ACC112 (cell line): ENCODE measurements at regions not wholly inside any gene's neighbourhood (a gene's known extent, or its start where the extent isn't known, plus 50 kb on each side); places are given as distances from the start of the nearest gene placed in this dataset.
"Not testable (repeated sequence)": the region's sequence is repeated elsewhere in the genome, so short reads cannot be mapped to it uniquely, and the experiment has no call there.

ENCODE experiments used
- H2AFZ ChIP-seq: fragments of 200-600 bp; sonication (generic); one replicate; pipeline ENCODE4 v1.6.0; 2017; ENCODE audit warnings: antibody characterized with exemption, low read length; ENCODE audit not compliant: unreplicated experiment
- H3K27ac ChIP-seq: fragments of 200-600 bp; sonication (generic); 2 replicates; pipeline ENCODE4 v1.5.1; 2014; ENCODE audit warnings: low read depth, mild to moderate bottlenecking, antibody characterized with exemption, low read length, moderate library complexity
- H3K27me3 ChIP-seq: fragments of 200-600 bp; sonication (generic); 2 replicates; pipeline ENCODE4 v1.6.1; 2014; ENCODE audit warnings: mild to moderate bottlenecking, antibody characterized with exemption, low read length, moderate library complexity, mixed read lengths; ENCODE audit not compliant: insufficient read depth
- H3K36me3 ChIP-seq: fragments of 200-600 bp; sonication (generic); 2 replicates; pipeline ENCODE4 v1.6.1; 2016; ENCODE audit warnings: mild to moderate bottlenecking, antibody characterized with exemption, low read length, moderate library complexity, mixed read lengths; ENCODE audit not compliant: insufficient read depth
- H3K4me1 ChIP-seq: fragments of 200-600 bp; sonication (generic); one replicate; pipeline ENCODE4 v1.6.1; 2016; ENCODE audit warnings: low read length, mixed read lengths; ENCODE audit not compliant: insufficient read depth, unreplicated experiment, control insufficient read depth
- H3K4me3 ChIP-seq: fragments of 200-600 bp; sonication (generic); 2 replicates; pipeline ENCODE4 v1.5.1; 2014; ENCODE audit warnings: mild to moderate bottlenecking, low read depth, low read length
- H3K79me2 ChIP-seq: fragments of 200-600 bp; sonication (generic); one replicate; pipeline ENCODE4 v1.6.0; 2016; ENCODE audit warnings: low read length; ENCODE audit not compliant: control insufficient read depth, unreplicated experiment, insufficient read depth

DNA sequence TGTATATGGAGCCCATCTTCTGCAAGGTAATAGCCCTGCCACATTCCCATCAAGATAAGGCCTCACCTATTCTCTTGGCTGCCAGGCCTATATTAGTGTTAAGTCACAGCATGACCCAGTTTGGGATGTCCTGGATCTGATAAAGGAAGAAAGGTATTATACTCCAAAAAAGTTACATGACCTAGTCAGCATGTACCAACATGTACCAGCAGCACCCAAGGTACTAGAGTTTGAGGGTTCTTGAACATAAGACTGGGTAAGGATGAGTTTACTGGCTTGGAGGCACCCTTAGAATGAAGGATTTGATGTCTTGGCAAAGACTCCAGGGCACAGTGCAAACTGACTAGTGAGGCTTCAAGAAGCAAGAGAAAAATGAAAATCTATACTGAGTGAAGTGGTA, 232.5 kb downstream of the SQOR start:
- Histone ChIP-seq H3K36me3 (no peaks in the 10 kb centered on the region), H3K4me3 (no peak overlapping the region), H2AFZ (no peak overlapping the region), H3K4me1 (no peaks in the 10 kb centered on the region), H3K27me3 (no peaks in the 10 kb centered on the region), H3K27ac (no peak overlapping the region), H3K79me2 (no peaks in the 10 kb centered on the region)

DNA sequence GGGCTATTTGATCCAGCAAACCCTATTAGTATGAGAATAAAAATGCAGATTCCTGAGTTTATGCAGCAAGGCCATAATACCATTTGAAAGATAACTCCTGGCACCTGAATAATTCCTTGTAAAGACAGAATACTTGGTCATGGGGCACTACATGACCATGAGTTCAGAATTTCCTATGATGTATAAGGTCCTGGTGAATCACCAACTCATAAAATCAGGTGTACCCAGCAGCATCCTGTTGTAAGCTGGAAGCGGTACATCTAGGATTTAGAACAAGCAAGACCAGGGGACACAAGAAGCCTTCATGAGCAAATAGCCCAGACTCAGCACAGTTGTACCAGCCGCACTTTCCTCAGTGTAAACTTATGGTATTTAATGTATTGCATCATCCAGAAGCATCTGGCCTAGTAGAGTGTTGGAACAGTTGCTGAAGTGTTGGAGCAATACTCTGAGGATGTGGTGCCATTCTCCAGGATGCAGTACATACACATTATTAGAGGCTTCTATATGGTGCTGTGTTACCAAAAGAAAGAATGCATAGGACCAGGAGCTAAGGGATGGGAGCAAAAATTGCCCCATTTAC, 233.4 kb downstream of the SQOR start:
- no peak overlapping the region for H3K27ac ChIP-seq
- no peak overlapping the region for H2AFZ ChIP-seq
- no peaks in the 10 kb centered on the region for H3K4me1 ChIP-seq
- no peak overlapping the region for H3K4me3 ChIP-seq
- no peaks in the 10 kb centered on the region for H3K27me3 ChIP-seq
- no peaks in the 10 kb centered on the region for H3K79me2 ChIP-seq
- H3K36me3 ChIP-seq, result no peaks in the 10 kb centered on the region

DNA sequence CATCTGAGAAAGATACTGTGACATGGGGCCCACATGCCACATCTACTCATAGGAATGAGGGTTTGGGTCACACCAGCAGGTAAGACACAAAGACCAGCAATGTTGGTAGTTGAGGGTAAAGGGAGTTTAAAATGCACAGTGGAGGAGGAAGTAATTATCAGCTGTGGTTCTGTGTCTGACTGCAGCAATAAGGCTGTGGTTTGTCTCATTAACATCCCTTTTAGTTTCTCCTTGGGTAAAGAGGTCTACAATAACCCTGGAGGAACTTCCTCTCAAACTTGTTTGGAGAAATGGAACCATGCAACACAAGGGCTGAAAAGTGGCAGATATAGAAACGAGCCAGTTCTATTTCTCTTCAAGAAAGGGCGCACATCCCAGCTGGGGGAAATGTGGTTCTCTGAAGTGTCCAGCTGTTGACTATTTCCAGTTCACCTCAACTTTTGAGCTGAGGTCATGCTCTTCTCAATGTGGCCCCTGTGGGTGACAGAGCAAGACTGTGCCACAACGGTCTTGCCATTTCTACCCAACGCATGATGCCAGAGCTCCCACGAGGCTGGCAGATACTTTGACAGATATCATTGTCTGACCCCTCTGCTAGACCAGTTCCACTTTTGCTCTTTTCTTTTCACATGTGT, 234.3 kb downstream of the SQOR start:
- H3K4me3 ChIP-seq, result no peak overlapping the region
- no peaks in the 10 kb centered on the region for H3K27me3 ChIP-seq
- no peak overlapping the region for H2AFZ ChIP-seq
- H3K79me2 ChIP-seq, result no peaks in the 10 kb centered on the region
- H3K4me1 ChIP-seq, result no peaks in the 10 kb centered on the region
- no peaks in the 10 kb centered on the region for H3K36me3 ChIP-seq
- H3K27ac ChIP-seq, result no peak overlapping the region

DNA sequence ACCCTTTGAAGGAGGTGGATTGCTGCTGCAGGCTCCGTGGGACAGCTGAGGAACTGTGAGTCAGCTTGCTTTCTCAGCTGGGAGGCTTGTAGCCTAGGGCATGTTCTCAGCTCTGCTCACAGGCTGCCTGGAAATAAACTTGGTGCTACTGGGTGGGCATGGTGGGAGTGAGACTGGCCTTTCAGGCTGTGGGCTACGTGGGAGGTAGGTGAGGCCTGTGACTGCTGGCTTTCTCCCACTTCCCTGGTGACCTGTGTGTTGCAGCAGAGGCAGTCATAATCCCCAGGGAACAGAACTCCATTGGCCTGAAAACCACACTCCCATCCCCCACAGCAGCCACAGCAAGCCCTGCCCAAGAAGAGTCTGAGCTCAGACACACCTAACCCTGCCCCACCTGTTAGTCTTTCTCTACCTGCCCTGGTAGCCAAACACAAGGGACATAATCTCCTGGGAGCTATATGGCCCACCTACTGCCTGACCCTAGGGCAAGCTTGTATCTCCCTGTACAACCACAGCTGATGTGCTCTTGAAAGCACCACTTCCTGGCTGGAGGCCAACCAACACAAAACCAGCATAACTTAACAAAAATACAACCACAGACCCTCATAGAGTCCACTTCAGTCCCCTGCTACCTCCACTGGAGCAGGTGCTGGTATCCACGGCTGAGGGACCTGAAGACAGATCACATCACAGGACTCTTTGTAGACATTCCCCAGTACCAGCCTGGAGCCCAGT, 236.5 kb downstream of the SQOR start:
- Histone ChIP-seq H3K4me3 (no peak overlapping the region), H3K79me2 (no peaks in the 10 kb centered on the region), H3K4me1 (no peaks in the 10 kb centered on the region), H3K27ac (no peak overlapping the region), H3K27me3 (no peaks in the 10 kb centered on the region), H2AFZ (no peak overlapping the region), H3K36me3 (no peaks in the 10 kb centered on the region)

DNA sequence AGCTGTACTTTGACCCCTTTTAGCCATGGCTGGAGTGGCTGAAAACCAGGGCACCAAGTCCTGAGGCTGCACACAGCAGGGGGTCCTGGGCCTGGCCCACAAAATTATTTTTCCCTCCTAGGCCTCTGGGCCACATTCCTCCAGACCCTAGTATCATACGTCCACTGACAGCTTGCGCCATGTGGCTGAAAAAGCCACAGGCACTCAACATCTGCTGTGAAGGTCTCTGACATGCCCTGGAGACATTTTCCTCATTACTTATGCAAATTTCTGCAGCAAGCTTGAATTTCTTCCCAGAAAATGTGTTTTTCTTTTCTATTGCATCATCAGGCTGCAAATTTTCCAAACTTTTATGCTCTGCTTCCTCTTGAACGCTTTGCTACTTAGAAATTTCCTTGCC, 239.0 kb downstream of the SQOR start:
- H2AFZ ChIP-seq, result no peak overlapping the region
- no peak overlapping the region for H3K4me3 ChIP-seq
- no peaks in the 10 kb centered on the region for H3K4me1 ChIP-seq
- H3K27ac ChIP-seq, result no peak overlapping the region
- no peaks in the 10 kb centered on the region for H3K27me3 ChIP-seq
- H3K79me2 ChIP-seq, result no peaks in the 10 kb centered on the region
- no peaks in the 10 kb centered on the region for H3K36me3 ChIP-seq

DNA sequence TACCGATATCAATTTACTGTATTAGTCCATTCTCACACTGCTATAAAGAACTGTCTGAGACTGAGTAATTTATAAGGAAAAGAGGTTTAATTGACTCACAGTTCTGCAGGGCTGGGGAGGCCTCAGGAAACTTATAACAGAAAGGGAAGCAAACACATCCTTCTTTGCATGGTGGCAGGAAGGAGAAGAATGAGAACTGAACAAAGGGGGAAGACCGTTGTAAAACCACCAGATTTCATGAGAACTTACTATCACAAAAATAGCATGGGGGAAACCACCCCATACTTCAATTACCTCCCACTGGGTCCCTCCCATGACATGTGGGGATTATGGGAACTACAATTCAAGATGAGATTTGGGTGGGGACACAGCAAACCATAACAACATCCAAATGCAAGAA, 239.7 kb downstream of the SQOR start:
- H3K4me3 ChIP-seq, H3K36me3 ChIP-seq, H3K4me1 ChIP-seq, H3K79me2 ChIP-seq, H2AFZ ChIP-seq, H3K27ac ChIP-seq, H3K27me3 ChIP-seq: not testable (repeated sequence)

DNA sequence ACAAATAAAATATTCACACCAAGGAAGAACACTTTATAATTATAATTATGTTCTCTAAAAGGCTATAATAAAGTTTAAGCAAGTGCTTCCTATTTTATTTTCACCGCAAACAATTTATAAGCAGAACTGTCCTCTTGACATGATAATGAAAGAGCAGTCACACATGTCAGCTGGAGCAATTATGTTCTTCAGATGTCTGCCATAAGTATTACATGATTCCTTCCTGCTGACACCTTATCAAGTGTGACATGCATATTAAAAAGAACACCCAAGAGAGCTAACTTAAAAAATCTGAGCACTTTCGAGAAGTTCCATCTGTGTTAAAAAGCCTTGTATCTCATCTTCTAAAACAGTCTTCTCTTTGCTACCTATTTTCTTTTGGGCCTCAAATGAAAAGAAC, 249.5 kb downstream of the SQOR start:
- Histone ChIP-seq H3K27me3 (no peaks in the 10 kb centered on the region), H2AFZ (no peak overlapping the region), H3K79me2 (no peaks in the 10 kb centered on the region), H3K36me3 (no peaks in the 10 kb centered on the region), H3K4me3 (no peak overlapping the region), H3K4me1 (no peaks in the 10 kb centered on the region), H3K27ac (no peak overlapping the region)

DNA sequence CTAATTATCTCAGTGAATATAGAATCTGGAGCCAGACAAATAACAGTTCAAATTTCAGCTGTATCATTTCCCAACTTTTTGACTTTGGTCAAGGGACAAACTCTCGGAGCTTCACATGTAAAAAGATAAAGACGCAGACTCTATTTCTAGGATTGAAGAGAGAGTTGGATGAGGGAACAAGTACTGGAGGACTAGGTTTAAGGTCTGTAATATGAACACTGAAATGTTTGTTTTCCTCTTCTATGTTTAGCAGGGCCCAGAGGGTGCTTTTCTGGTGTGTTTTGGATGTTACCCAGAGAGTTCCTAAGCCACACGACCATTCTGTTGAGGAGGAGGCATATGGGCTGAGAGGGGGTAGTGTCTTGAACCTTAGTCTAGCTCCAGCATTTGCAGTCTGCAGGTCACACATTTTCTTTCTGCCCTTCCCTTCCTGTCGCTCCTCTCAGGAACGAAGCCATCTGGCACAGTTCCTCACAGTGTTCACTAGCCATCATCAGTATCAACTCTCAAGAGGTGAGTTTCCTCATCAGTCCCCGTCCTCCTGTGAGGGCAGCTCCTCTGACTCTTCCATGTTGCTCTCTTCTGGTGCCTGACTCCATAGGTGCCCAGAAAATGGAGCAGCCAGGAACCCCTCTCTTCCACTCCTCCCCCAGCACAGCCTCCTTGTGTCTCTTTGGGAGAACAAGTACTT, 250.1 kb downstream of the SQOR start:
- Histone ChIP-seq H2AFZ (no peak overlapping the region), H3K79me2 (no peaks in the 10 kb centered on the region), H3K4me1 (no peaks in the 10 kb centered on the region), H3K4me3 (no peak overlapping the region), H3K27me3 (no peaks in the 10 kb centered on the region), H3K36me3 (no peaks in the 10 kb centered on the region), H3K27ac (no peak overlapping the region)

DNA sequence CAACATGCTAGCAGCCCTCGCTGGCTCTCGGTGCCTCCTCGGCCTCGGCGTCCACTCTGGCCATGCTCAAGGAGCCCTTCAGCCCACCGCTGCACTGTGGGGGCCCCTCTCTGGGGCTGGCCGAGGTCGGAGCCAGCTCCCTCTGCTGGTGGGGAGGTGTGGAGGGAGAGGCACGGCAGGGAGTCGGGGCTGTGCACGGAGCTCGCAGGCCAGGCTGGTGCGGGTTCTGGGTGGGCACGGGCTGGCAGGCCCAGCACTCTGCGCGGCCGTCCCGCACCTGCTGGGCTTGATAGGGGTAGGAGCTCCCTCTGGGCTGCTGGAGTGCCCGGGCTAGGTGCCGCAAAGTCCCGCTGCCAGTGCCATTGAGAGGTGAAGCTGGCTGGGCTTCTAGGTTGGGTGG, 251.0 kb downstream of the SQOR start:
- Histone ChIP-seq H3K27me3 (no peaks in the 10 kb centered on the region), H3K4me1 (no peaks in the 10 kb centered on the region), H3K4me3 (no peak overlapping the region), H3K36me3 (no peaks in the 10 kb centered on the region), H3K27ac (no peak overlapping the region), H3K79me2 (no peaks in the 10 kb centered on the region), H2AFZ (no peak overlapping the region)

DNA sequence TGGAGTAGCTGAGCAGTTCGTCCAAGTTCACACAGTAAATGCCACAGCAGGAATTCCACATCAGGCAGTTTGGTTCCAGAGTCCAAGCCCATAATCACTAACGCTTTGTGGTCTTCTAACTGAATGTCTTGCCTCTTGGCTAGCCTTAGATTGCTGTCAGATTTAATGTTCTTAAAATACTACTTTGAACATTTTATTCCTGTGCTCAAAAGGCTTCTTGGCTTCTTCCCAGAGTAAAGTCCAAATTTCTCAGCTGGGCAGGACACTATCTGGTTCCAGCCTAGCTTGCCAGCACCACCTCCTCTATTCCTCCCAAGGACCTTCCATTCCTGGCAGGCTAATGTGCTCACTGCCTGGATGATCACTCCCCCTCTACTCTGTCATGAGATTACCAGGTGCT, 256.9 kb downstream of the SQOR start:
- H3K27ac ChIP-seq, result no peak overlapping the region
- no peaks in the 10 kb centered on the region for H3K27me3 ChIP-seq
- no peaks in the 10 kb centered on the region for H3K79me2 ChIP-seq
- H2AFZ ChIP-seq, result no peak overlapping the region
- no peaks in the 10 kb centered on the region for H3K4me1 ChIP-seq
- H3K36me3 ChIP-seq, result no peaks in the 10 kb centered on the region
- no peak overlapping the region for H3K4me3 ChIP-seq
